Epithelial cell of prostate (primary cell): ENCODE measurements at regions not wholly inside any gene's neighbourhood (a gene's known extent, or its start where the extent isn't known, plus 50 kb on each side); places are given as distances from the start of the nearest gene placed in this dataset.
"Not testable (repeated sequence)": the region's sequence is repeated elsewhere in the genome, so short reads cannot be mapped to it uniquely, and the experiment has no call there.

ENCODE experiments used
- DNase-seq: peaks from one replicate; pipeline ENCODE4 v3.0.0-alpha.2; 2011; ENCODE audit warnings: low read depth, low spot score
- H3K27ac ChIP-seq: fragments of 450-650 bp; 2 replicates; pipeline ENCODE4 v1.5.1; 2017; ENCODE audit warnings: mild to moderate bottlenecking

DNA sequence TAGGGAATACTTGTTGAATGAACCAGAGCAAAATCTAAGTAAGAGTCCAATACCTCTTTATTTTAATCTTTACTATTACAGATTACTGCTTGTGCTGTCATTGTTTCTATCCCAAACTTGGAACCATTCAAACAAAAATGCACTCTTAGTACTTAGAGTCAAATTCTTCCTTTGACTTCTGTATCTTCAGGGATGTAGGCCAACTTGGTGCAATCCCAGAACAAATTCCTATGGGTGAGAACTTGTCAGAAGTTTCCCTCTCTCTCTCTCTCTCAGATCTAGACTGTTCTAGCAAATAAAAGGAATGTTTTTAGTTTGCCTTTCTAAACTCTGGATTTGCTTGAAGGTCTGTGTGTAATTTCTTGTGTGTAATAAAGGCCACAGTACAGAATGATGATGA is 329.0 kb upstream of the TMTC4 start:
- DNase-seq: no peak
- no peak overlapping the region for H3K27ac ChIP-seq

DNA sequence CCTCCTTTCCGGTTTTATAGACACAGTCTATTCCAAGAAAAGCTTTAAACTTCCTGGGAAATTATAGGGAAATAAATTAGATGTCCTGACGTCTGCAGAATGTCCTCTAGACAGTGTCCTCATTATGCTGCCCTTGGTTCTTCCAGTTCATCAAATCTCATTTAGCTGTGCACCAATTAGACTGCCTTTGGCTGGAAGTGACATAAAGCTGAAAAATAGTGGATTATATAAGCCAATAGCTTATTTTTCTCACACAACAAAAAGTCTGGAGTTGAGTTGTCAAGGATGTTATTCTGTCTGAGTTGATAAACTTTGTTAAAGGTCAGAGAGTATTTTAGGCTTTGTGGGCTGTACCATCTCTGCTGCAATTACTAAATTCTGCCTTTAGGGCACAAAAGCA is 314.8 kb upstream of the TMTC4 start:
- no peak overlapping the region for H3K27ac ChIP-seq
- no peak for DNase-seq

DNA sequence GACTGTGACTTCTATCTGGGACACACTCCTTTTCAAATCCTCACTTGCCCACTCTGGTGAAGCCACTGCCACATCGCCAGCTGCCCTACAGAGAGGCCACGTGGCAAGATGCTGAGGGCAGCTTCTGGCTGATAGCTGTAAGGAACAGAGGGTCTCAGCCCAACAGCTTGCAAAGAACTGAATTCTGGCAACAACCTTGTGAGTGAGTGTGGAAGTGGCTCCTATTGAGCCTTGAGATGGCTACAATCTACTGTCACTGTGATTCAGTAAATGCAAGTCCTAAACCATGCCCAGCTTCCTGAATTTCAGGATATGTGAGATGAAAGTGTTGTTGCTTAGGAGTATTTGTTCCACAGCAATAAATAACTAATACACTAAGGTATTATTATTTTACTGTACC is 314.3 kb upstream of the TMTC4 start:
- no peak for DNase-seq
- H3K27ac ChIP-seq: no peak overlapping the region

- H3K27ac ChIP-seq: no peak overlapping the region
- no peak for DNase-seq
Observed at GRCh38 chr13:100987948-100988347, 313.4 kb upstream of the TMTC4 start.

DNA sequence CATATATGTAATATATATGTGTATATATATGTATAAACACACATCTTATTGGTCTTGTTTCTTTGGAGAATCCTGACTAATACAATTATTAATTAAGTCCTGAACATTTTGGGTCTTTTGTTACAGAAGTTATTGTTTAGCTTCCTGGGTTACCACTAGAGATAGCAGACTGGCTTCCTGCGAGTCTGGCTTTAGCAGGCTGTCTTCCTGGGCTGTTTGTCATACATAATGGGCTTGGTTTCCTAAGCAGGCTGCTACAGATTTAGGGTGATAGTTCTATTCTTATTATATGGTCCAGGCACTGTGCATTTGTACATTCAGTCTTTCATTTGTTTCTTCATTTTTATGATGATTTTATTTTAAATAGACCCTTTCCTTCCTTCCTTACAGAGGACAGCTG is 312.0 kb upstream of the TMTC4 start:
- no peak for DNase-seq
- no peak overlapping the region for H3K27ac ChIP-seq

DNA sequence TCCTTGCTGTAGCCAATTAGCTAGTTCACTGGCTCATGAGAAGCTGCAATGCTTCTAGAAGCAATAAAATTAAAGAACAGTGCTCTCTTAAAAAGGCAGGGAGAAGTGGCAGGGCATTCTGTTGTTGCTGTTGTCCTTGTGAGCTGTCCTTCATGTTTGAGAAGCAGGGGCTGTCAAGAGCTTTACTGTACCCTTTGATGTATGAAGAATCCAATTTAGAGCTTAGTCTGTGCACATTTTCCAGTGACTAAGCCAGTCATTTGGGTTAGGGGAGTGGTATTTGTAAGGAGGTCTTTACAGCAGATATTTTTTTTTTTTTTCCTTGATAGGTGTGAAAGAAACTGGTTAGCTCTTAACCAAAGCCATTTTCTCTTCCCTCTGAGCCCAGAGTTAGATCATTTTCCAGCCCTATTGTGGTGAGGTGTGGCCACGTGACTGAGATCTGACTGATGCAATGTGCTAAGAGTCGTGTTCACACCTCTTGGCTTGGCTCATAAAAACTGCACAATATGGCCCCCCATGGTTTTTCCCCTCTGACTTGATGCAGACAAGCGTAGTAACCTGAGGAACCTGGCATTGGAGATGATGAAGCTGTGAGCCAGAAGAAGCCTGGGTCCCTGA is 309.6 kb upstream of the TMTC4 start:
- DNase-seq: no peak
- H3K27ac ChIP-seq: no peak overlapping the region

- no peak overlapping the region for H3K27ac ChIP-seq
- no peak for DNase-seq
Observed at GRCh38 chr13:100983111-100983510, 308.5 kb upstream of the TMTC4 start.

DNA sequence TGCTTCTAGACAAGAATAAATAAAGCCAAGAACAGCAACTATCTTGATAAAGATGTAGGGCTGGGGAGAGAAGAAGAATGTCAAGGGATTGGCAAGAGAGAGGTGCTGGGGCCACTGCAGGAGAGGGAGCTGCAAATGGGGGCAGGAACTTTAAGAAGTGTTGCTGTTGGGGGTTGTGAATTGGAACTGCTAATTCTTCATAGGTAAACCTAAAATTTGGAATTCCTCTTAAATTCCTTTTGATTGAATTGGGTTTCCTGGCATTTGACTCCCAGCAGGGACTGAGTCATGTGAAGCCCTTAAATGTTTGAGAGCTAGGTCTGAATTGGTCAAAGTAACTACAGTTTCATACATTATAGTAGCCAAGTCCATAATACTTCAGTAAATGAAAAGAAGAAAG is 305.6 kb upstream of the TMTC4 start:
- no peak for DNase-seq
- no peak overlapping the region for H3K27ac ChIP-seq

DNA sequence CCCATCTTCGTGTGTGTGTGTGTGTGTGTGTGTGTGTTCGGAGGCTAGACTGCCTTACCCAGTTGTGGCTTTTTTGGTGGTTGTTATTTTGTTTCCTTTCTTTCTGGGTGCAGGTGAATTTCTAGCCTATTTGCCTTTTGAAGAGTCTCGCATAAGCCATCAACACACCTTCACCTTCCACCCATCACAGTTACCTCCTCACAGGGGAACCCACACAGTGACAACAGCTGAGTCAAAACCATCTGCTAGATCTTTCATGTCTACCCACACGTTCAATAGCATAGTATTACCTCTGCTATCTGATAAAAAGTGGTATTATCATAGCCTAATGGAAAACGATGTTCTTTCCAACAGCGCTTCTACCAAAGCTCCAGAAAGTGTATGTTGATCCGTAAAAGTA is 303.2 kb upstream of the TMTC4 start:
- H3K27ac ChIP-seq: no peak overlapping the region
- no peak for DNase-seq

DNA sequence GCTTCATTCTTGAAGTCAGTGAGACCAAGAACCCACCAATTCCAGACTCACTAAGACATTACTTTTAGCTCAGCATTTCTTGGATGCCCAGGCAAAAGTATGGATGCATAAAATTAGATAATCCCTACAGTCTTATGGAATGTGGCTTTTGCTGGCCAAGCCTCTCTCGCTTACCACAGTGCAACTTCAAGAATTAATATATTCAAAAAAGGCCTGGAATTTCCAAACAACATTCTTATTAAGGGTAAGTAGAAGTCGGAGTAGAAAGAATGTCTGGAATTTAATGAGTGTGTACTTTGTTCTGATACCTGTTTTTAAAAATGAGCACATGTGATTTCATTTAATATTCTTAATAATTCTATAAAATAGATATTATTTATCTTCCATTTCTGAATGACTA is 302.4 kb upstream of the TMTC4 start:
- no peak overlapping the region for H3K27ac ChIP-seq
- no peak for DNase-seq

DNA sequence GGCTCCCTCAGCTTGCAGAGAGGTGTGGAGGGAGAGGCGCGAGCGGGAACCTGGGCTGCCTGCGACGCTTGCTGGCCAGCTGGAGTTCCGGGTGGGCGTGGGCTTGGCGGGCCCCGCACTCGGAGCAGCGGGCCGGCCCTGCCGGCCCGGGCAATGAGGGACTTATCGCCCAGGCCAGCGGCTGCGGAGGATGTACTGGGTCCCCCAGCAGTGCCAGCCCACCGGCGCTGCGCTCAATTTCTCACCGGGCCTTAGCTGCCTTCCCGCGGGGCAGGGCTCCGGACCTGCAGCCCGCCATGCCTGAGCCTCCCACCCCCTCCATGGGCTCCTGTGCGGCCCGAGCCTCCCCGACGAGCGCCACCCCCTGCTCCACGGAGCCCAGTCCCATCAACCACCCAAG is 301.1 kb upstream of the TMTC4 start:
- DNase-seq, H3K27ac ChIP-seq: not testable (repeated sequence)

- DNase-seq: no peak
- no peak overlapping the region for H3K27ac ChIP-seq
Observed at GRCh38 chr13:100962585-100962984, 288.0 kb upstream of the TMTC4 start.

GRCh38 chr13:100961186-100961585 is 286.6 kb upstream of the TMTC4 start:
- H3K27ac ChIP-seq: no peak overlapping the region
- no peak for DNase-seq

GRCh38 chr13:100958831-100959230 is 284.2 kb upstream of the TMTC4 start:
- DNase-seq: no peak
- H3K27ac ChIP-seq: no peak overlapping the region

DNA sequence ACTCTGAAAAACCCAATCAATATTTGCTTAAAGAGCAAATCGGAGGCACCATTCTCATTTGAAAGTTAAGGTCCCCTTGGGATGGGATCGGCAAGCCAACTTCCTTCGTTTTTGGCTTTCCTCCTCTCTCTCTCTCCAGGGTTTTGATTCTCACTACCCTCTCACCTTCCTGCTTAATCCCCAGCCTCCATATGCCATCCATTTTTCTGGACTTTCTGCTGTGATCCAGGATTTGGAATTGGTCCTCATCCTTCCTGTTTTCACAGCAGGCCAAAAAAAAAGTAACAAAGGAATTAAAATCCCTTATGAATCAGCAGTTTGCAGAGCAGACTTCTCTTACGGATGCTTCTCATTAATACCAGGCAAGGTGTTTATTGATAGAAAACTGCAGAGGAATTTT is 283.1 kb upstream of the TMTC4 start:
- no peak for DNase-seq
- H3K27ac ChIP-seq: no peak overlapping the region

- no peak overlapping the region for H3K27ac ChIP-seq
Observed at GRCh38 chr13:100954430-100955305, 280.1 kb upstream of the TMTC4 start.

GRCh38 chr13:100951016-100951415 is 276.4 kb upstream of the TMTC4 start:
- DNase-seq: no peak
- H3K27ac ChIP-seq: no peak overlapping the region

More at GRCh38 chr13:100954430-100955305, 280.1 kb upstream of the TMTC4 start:
- no peak for DNase-seq

DNA sequence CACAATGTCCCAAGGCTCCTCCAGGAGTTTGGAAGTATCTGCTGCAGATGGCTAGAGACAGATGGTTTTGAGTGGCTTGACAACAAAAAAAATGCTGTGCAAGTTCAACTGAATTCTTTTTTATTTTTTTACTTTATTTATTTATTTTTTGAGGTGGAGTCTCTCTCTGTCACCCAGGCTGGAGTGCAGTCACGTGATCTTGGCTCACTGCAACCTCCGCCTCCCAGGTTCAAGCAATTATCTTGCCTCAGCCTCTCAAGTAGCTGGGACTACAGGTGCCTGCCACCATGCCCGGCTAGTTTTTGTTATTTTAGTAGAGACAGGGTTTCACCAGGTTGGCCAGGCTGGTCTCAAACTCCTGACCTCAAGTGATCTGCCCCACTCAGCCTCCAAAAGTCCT is 274.3 kb upstream of the TMTC4 start:
- DNase-seq, H3K27ac ChIP-seq: not testable (repeated sequence)

DNA sequence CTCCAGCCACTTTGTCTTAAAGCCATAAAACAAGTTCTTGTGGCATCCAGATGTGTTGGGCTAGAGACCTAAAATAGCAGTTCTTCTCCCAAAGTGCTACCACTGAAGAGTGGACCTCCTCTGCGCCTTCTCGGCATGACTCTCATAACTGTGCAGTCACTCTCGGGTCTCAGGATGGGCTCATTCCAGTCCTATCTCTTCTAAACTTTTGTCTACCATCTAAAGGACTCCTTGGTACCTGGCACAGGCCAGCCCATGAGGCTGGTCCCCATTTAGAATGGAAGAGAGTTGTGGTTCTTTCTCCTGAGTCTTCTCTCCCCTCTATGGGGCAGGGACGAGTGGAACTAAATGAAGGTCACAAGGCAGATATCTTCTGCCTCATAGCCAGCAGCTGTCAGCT is 272.0 kb upstream of the TMTC4 start:
- DNase-seq: no peak
- no peak overlapping the region for H3K27ac ChIP-seq

GRCh38 chr13:100944791-100945345 is 270.3 kb upstream of the TMTC4 start:
- H3K27ac ChIP-seq: no peak overlapping the region
- DNase-seq: no peak

GRCh38 chr13:100942742-100943141 is 268.1 kb upstream of the TMTC4 start:
- no peak overlapping the region for H3K27ac ChIP-seq
- no peak for DNase-seq
